BLaER1 treated with 17β-estradiol and CSF1 and Interleukin-3, amounts not matched to agents 10 nM and 100 nM (cell line): ENCODE measurements at regions not wholly inside any gene's neighbourhood (a gene's known extent, or its start where the extent isn't known, plus 50 kb on each side); places are given as distances from the start of the nearest gene placed in this dataset.

ENCODE experiments used
- H3K27ac ChIP-seq, 11 experiments: shearing (Covaris generic); formaldehyde crosslinking; 2 replicates each; pipeline ENCODE4 v1.8.1; 2022
- H3K27me3 ChIP-seq, 11 experiments: shearing (Covaris generic); formaldehyde crosslinking; 2 replicates each; pipeline ENCODE4 v1.8.1; 2022
- H3K36me3 ChIP-seq, 11 experiments: shearing (Covaris generic); formaldehyde crosslinking; 2 replicates each; pipeline ENCODE4 v1.8.1; 2022
- H3K4me1 ChIP-seq, 10 experiments: shearing (Covaris generic); formaldehyde crosslinking; 2 replicates each; pipeline ENCODE4 v1.8.1; 2022
- H3K4me2 ChIP-seq, 11 experiments: shearing (Covaris generic); formaldehyde crosslinking; 2 replicates each; pipeline ENCODE4 v1.8.1; 2022
- H3K4me3 ChIP-seq, 10 experiments: shearing (Covaris generic); formaldehyde crosslinking; 2 replicates each; pipeline ENCODE4 v1.8.1; 2022
- H3K9ac ChIP-seq, 11 experiments: shearing (Covaris generic); formaldehyde crosslinking; 2 replicates each; pipeline ENCODE4 v1.8.1; 2022
- H3K9me3 ChIP-seq, 11 experiments: shearing (Covaris generic); formaldehyde crosslinking; replicated peaks in 1 of 11; 2 replicates each; pipeline ENCODE4 v1.8.1; 2022
- H4K20me1 ChIP-seq, 11 experiments: shearing (Covaris generic); formaldehyde crosslinking; 2 replicates each; pipeline ENCODE4 v1.8.1; 2022
- Cebpa-rat ChIP-seq, 11 experiments: shearing (Covaris generic); IDR thresholded peaks; 2 replicates each; pipeline ENCODE4 v1.8.1; 2022

- H3K27ac ChIP-seq: no peak overlapping the region
- no peak overlapping the region for H3K9ac ChIP-seq
- TF ChIP-seq Cebpa-rat (IDR thresholded peaks at IDR 0.05): no peak
These were observed 126.8 kb upstream of the IRS2 start for GRCh38 chr13:109913186-109913585.

GRCh38 chr13:109910194-109910593, 123.8 kb upstream of the IRS2 start:
- Histone ChIP-seq H4K20me1 (no peaks in the 10 kb centered on the region), H3K4me1 (no peaks in the 10 kb centered on the region), H3K9me3 (peaks cover 0 to 24% (median 19%) of the 10 kb centered on the region in 11 experiments; a peak in 17 of 22 replicates), H3K36me3 (no peaks in the 10 kb centered on the region), H3K4me2 (no peak overlapping the region), H3K27me3 (no peaks in the 10 kb centered on the region), H3K4me3 (no peak overlapping the region), H3K27ac (no peak overlapping the region), H3K9ac (no peak overlapping the region)
- TF ChIP-seq Cebpa-rat (IDR thresholded peaks at IDR 0.05): no peak

More at GRCh38 chr13:109913186-109913585, 126.8 kb upstream of the IRS2 start:
- no peak overlapping the region for H3K4me3 ChIP-seq
- H3K36me3 ChIP-seq: no peaks in the 10 kb centered on the region
- H4K20me1 ChIP-seq: no peaks in the 10 kb centered on the region
- H3K4me2 ChIP-seq: no peak overlapping the region
- H3K4me1 ChIP-seq: no peaks in the 10 kb centered on the region
- no peaks in the 10 kb centered on the region for H3K27me3 ChIP-seq
- peaks cover 0 to 19% (median 15%) of the 10 kb centered on the region in 11 experiments; a peak in 17 of 22 replicates for H3K9me3 ChIP-seq

DNA sequence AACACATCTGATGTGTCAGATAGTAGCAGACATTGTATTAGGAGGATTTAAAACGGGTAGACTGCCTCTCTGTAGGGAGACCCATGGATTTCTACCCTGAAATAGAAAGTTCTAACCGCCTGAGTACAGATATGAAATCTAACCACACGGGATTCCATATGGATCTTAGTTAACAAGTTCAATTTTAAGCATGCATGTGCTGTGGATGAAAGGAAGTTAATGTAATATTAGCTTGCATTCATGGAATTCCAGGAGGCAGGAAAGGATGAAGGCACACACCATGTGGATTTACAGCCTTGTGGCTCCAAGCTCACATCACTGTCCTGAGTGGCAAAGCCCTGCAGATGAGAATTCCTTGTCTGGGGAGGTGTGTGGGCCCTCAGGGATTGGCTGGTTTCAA, 120.6 kb upstream of the IRS2 start:
- peaks cover 0 to 30% (median 19%) of the 10 kb centered on the region in 11 experiments; a peak in 18 of 22 replicates for H3K9me3 ChIP-seq
- H3K36me3 ChIP-seq: no peaks in the 10 kb centered on the region
- no peaks in the 10 kb centered on the region for H4K20me1 ChIP-seq
- no peak for TF ChIP-seq Cebpa-rat (IDR thresholded peaks at IDR 0.05)
- no peaks in the 10 kb centered on the region for H3K4me1 ChIP-seq
- no peak overlapping the region for H3K9ac ChIP-seq
- no peak overlapping the region for H3K27ac ChIP-seq
- no peaks in the 10 kb centered on the region for H3K27me3 ChIP-seq
- H3K4me3 ChIP-seq: no peak overlapping the region
- no peak overlapping the region for H3K4me2 ChIP-seq

DNA sequence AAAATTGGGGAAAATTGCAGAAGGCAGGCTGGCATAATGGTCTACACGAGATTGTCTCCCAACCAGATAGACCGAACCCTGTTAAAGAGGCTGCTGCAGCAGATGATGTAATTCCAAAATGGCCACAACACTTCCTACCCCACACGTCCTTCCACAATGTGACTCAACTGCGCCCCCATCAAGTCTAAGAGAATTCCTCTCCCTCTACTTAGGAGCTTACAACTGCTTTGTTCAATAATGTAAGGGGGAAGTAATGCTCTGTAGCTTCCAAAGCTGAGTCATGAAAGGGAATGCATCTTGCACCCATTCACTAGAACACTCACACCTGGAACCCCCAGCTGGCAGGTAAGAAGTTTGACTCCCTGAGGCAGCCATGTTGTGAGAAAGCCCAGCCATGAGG, 117.8 kb upstream of the IRS2 start:
- Histone ChIP-seq H3K27ac (no peak overlapping the region), H3K9ac (no peak overlapping the region), H3K9me3 (peaks cover 0 to 25% (median 14%) of the 10 kb centered on the region in 11 experiments; a peak in 18 of 22 replicates), H3K4me2 (no peak overlapping the region), H3K27me3 (no peaks in the 10 kb centered on the region), H3K4me3 (no peak overlapping the region), H4K20me1 (no peaks in the 10 kb centered on the region), H3K36me3 (no peaks in the 10 kb centered on the region), H3K4me1 (peaks cover 0 to 14% (median 2%) of the 10 kb centered on the region in 10 experiments; a peak in 5 of 20 replicates)
- TF ChIP-seq Cebpa-rat (IDR thresholded peaks at IDR 0.05): no peak

DNA sequence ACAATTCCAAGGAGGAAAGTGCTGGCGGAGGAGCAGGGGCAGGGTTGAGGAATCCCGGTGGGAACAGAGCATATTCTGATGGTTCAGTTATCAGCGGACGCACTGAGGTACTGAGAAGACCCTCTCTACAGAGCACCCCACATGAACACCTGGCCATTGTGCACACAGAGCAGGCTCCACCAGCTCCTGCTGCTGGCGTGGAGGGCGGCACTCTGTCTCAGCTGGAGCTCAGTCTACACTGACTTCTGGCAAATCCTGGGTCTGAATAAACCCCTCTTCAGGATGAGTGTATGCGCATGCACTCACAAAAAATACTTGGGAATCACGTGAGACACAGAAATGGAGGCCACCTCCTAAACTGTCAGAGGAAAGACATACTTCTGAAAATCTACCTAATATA, 114.4 kb upstream of the IRS2 start:
- no peak overlapping the region for H3K9ac ChIP-seq
- no peak overlapping the region for H3K4me2 ChIP-seq

DNA sequence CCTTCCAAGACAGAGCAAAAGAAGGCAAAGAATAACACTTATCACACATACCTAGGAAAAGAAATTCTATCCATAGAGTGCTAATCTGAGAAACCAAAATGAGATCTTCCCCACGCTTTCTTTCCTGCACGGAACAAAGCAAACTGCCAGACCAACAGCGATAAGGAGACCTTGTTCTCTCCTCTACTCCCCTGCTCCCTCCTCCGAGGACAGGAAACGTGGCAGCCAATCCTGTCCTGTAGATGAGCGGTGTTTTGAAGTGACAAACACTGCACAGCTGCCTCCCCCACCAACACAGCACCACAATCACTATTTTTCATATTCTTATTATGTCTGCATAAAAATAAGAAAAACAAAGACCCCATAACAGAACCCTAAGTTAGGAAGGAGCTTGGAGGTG, 113.9 kb upstream of the IRS2 start:
- Histone ChIP-seq H3K4me2 (no peak overlapping the region), H3K4me3 (no peak overlapping the region)

More for the DNA sequence above, 114.4 kb upstream of the IRS2 start:
- no peaks in the 10 kb centered on the region for H3K27me3 ChIP-seq
- no peaks in the 10 kb centered on the region for H4K20me1 ChIP-seq
- H3K9me3 ChIP-seq: peaks cover 0 to 10% (median 0%) of the 10 kb centered on the region in 11 experiments; a peak in 3 of 22 replicates
- H3K4me1 ChIP-seq: peaks cover 0 to 14% (median 2%) of the 10 kb centered on the region in 10 experiments; a peak in 5 of 20 replicates
- TF ChIP-seq Cebpa-rat (IDR thresholded peaks at IDR 0.05): no peak
- H3K27ac ChIP-seq: no peak overlapping the region
- H3K4me3 ChIP-seq: no peak overlapping the region
- no peaks in the 10 kb centered on the region for H3K36me3 ChIP-seq

DNA sequence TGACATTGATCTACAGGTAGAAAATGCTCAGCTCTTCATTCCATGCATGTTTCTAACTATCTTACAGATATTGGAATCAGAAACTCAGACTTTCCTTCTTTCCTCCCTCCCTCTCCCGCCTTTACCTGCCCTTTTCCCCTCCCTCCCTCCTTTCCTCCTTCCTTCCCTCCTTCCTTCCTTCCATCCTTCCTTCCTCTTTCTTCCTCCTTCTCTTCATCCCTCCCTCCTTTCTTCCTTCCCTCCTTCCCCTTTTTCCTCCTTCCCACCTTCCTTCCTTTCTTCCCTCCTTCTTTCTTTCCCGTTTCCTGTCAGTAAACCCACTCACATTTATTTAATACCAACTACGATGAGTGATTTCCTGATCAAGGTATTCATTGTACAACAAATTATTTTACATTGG, 113.4 kb upstream of the IRS2 start:
- Histone ChIP-seq H4K20me1 (no peaks in the 10 kb centered on the region), H3K4me2 (no peak overlapping the region), H3K27me3 (no peaks in the 10 kb centered on the region), H3K4me1 (peaks cover 0 to 14% (median 2%) of the 10 kb centered on the region in 10 experiments; a peak in 5 of 20 replicates), H3K9ac (no peak overlapping the region), H3K27ac (no peak overlapping the region), H3K36me3 (no peaks in the 10 kb centered on the region), H3K4me3 (no peak overlapping the region), H3K9me3 (peaks cover 0 to 10% (median 0%) of the 10 kb centered on the region in 11 experiments; a peak in 3 of 22 replicates)
- TF ChIP-seq Cebpa-rat (IDR thresholded peaks at IDR 0.05): no peak

More for the DNA sequence above, 113.9 kb upstream of the IRS2 start:
- Histone ChIP-seq H3K4me1 (peaks cover 0 to 14% (median 2%) of the 10 kb centered on the region in 10 experiments; a peak in 5 of 20 replicates), H3K27ac (no peak overlapping the region), H3K9me3 (peaks cover 0 to 10% (median 0%) of the 10 kb centered on the region in 11 experiments; a peak in 3 of 22 replicates), H3K36me3 (no peaks in the 10 kb centered on the region), H4K20me1 (no peaks in the 10 kb centered on the region), H3K9ac (no peak overlapping the region), H3K27me3 (no peaks in the 10 kb centered on the region)
- no peak for TF ChIP-seq Cebpa-rat (IDR thresholded peaks at IDR 0.05)

- Histone ChIP-seq H3K36me3 (no peaks in the 10 kb centered on the region), H3K4me3 (no peak overlapping the region), H4K20me1 (no peaks in the 10 kb centered on the region), H3K9ac (no peak overlapping the region), H3K27ac (no peak overlapping the region), H3K4me1 (peaks cover 0 to 14% (median 2%) of the 10 kb centered on the region in 10 experiments; a peak in 5 of 20 replicates), H3K27me3 (no peaks in the 10 kb centered on the region), H3K9me3 (peaks cover 0 to 9% (median 0%) of the 10 kb centered on the region in 11 experiments; a peak in 3 of 22 replicates), H3K4me2 (no peak overlapping the region)
- TF ChIP-seq Cebpa-rat (IDR thresholded peaks at IDR 0.05): no peak
These were observed 112.9 kb upstream of the IRS2 start for GRCh38 chr13:109899316-109899715.

GRCh38 chr13:109897988-109898624, 111.7 kb upstream of the IRS2 start:
- Histone ChIP-seq H3K9ac (no peak overlapping the region), H3K27me3 (no peaks in the 10 kb centered on the region), H3K4me3 (no peak overlapping the region; a peak in 1 of 20 replicates), H3K4me2 (no peak overlapping the region), H3K36me3 (no peaks in the 10 kb centered on the region), H3K9me3 (no peaks in the 10 kb centered on the region), H3K4me1 (peaks cover 0 to 14% (median 2%) of the 10 kb centered on the region in 10 experiments; a peak in 5 of 20 replicates), H4K20me1 (no peaks in the 10 kb centered on the region), H3K27ac (no peak overlapping the region)
- no peak for TF ChIP-seq Cebpa-rat (IDR thresholded peaks at IDR 0.05)

DNA sequence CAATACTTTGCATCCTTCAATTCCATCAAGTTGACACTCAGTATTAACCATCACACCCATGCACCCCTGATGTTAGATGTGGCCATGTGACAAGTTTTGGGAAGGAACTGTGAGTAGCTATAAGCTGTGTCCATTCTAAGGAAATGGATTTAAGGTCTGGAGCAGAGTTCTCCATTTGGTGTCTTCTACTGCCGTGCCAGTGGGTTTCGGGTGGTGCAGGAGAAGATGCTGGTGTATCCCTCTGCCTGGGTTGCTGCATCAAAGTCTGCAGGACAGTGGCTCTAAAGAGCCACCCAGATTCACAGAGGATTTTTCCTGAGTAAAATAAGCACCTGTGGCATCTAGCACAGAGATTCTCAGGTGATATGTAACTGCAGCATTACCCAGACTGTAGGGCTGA, 105.7 kb upstream of the IRS2 start:
- TF ChIP-seq Cebpa-rat (IDR thresholded peaks at IDR 0.05): no peak
- H3K27me3 ChIP-seq: no peaks in the 10 kb centered on the region

More for the DNA sequence above, 105.7 kb upstream of the IRS2 start:
- Histone ChIP-seq H3K9me3 (peaks cover 6 to 30% (median 19%) of the 10 kb centered on the region in 11 experiments; a peak in 15 of 22 replicates), H3K27ac (no peak overlapping the region), H3K4me2 (no peak overlapping the region), H3K4me3 (no peak overlapping the region), H3K4me1 (no peaks in the 10 kb centered on the region), H3K36me3 (no peaks in the 10 kb centered on the region), H3K9ac (no peak overlapping the region), H4K20me1 (no peaks in the 10 kb centered on the region)
